Mucosa of stomach (tissue), 1 donor: ENCODE measurements at regions not wholly inside any gene's neighbourhood (a gene's known extent, or its start where the extent isn't known, plus 50 kb on each side); places are given as distances from the start of the nearest gene placed in this dataset.

Experiments
- H3K27me3 ChIP-seq: one replicate; pipeline ENCODE4 v1.7.0; 2013; ENCODE audit warnings: mild to moderate bottlenecking, low read length; ENCODE audit not compliant: control insufficient read depth, insufficient read depth
- H3K36me3 ChIP-seq: one replicate; pipeline ENCODE4 v1.7.0; 2013; ENCODE audit warnings: low read length; ENCODE audit not compliant: control insufficient read depth, insufficient read depth
- H3K4me1 ChIP-seq: one replicate; pipeline ENCODE4 v1.7.0; 2013; ENCODE audit warnings: mild to moderate bottlenecking, low read length; ENCODE audit not compliant: control insufficient read depth, insufficient read depth
- H3K4me3 ChIP-seq: one replicate; pipeline ENCODE4 v1.7.0; 2013; ENCODE audit warnings: low read length
- H3K9ac ChIP-seq: one replicate; pipeline ENCODE4 v1.7.0; 2013; ENCODE audit warnings: mild to moderate bottlenecking, low read length, moderate library complexity
- H3K9me3 ChIP-seq: one replicate; pipeline ENCODE4 v1.7.0; 2013; ENCODE audit warnings: mild to moderate bottlenecking, low read length, moderate library complexity; ENCODE audit not compliant: control insufficient read depth
- donor health status: Pancreatic carcinoma.

GRCh38 chr1:173276922-173277800 lies 70.0 kb upstream of the TNFSF4 start:
- H3K4me1 ChIP-seq = no peaks in the 10 kb centered on the region
- H3K9me3 ChIP-seq = no peaks in the 10 kb centered on the region
- no peak overlapping the region for H3K9ac ChIP-seq
- no peaks in the 10 kb centered on the region for H3K36me3 ChIP-seq
- no peak overlapping the region for H3K4me3 ChIP-seq
- H3K27me3 ChIP-seq = no peaks in the 10 kb centered on the region

- no peak overlapping the region for H3K9ac ChIP-seq
- H3K9me3 ChIP-seq = no peaks in the 10 kb centered on the region
- H3K36me3 ChIP-seq = no peaks in the 10 kb centered on the region
- H3K4me1 ChIP-seq = no peaks in the 10 kb centered on the region
- H3K27me3 ChIP-seq = no peaks in the 10 kb centered on the region
- H3K4me3 ChIP-seq = no peak overlapping the region
Measured at GRCh38 chr1:173280899-173281660, 73.9 kb upstream of the TNFSF4 start.

- no peaks in the 10 kb centered on the region for H3K27me3 ChIP-seq
- no peak overlapping the region for H3K4me3 ChIP-seq
- no peaks in the 10 kb centered on the region for H3K36me3 ChIP-seq
- H3K9me3 ChIP-seq = no peaks in the 10 kb centered on the region
- H3K4me1 ChIP-seq = no peaks in the 10 kb centered on the region
- no peak overlapping the region for H3K9ac ChIP-seq
Measured at GRCh38 chr1:173285048-173285447, 77.9 kb upstream of the TNFSF4 start.

- no peaks in the 10 kb centered on the region for H3K36me3 ChIP-seq
- H3K9me3 ChIP-seq = no peaks in the 10 kb centered on the region
- no peaks in the 10 kb centered on the region for H3K27me3 ChIP-seq
- no peak overlapping the region for H3K4me3 ChIP-seq
- no peaks in the 10 kb centered on the region for H3K4me1 ChIP-seq
- H3K9ac ChIP-seq = no peak overlapping the region
Measured at GRCh38 chr1:173287785-173288184, 80.7 kb upstream of the TNFSF4 start.

- no peaks in the 10 kb centered on the region for H3K27me3 ChIP-seq
- H3K36me3 ChIP-seq = no peaks in the 10 kb centered on the region
- H3K9ac ChIP-seq = no peak overlapping the region
- no peaks in the 10 kb centered on the region for H3K9me3 ChIP-seq
- no peak overlapping the region for H3K4me3 ChIP-seq
- no peaks in the 10 kb centered on the region for H3K4me1 ChIP-seq
Measured at GRCh38 chr1:173293756-173294155, 86.6 kb upstream of the TNFSF4 start.

- no peaks in the 10 kb centered on the region for H3K4me1 ChIP-seq
- no peaks in the 10 kb centered on the region for H3K36me3 ChIP-seq
- H3K4me3 ChIP-seq = no peak overlapping the region
- H3K27me3 ChIP-seq = no peaks in the 10 kb centered on the region
- no peak overlapping the region for H3K9ac ChIP-seq
- no peaks in the 10 kb centered on the region for H3K9me3 ChIP-seq
Measured at GRCh38 chr1:173294843-173295242, 87.7 kb upstream of the TNFSF4 start.

- H3K36me3 ChIP-seq = no peaks in the 10 kb centered on the region
- H3K9ac ChIP-seq = no peak overlapping the region
- H3K4me3 ChIP-seq = no peak overlapping the region
- no peaks in the 10 kb centered on the region for H3K27me3 ChIP-seq
- no peaks in the 10 kb centered on the region for H3K9me3 ChIP-seq
- H3K4me1 ChIP-seq = no peaks in the 10 kb centered on the region
Measured at GRCh38 chr1:173295391-173295790, 88.3 kb upstream of the TNFSF4 start.

- Histone ChIP-seq H3K36me3 (no peaks in the 10 kb centered on the region), H3K27me3 (no peaks in the 10 kb centered on the region), H3K9ac (no peak overlapping the region), H3K4me3 (no peak overlapping the region), H3K4me1 (no peaks in the 10 kb centered on the region), H3K9me3 (no peaks in the 10 kb centered on the region)
Measured at GRCh38 chr1:173295995-173296394, 88.9 kb upstream of the TNFSF4 start.

GRCh38 chr1:173297798-173298391 lies 90.8 kb upstream of the TNFSF4 start:
- no peaks in the 10 kb centered on the region for H3K36me3 ChIP-seq
- no peaks in the 10 kb centered on the region for H3K4me1 ChIP-seq
- no peaks in the 10 kb centered on the region for H3K27me3 ChIP-seq
- H3K9ac ChIP-seq = no peak overlapping the region
- H3K4me3 ChIP-seq = no peak overlapping the region
- H3K9me3 ChIP-seq = no peaks in the 10 kb centered on the region

GRCh38 chr1:173300061-173301044 lies 93.2 kb upstream of the TNFSF4 start:
- H3K27me3 ChIP-seq = no peaks in the 10 kb centered on the region
- no peaks in the 10 kb centered on the region for H3K36me3 ChIP-seq
- no peaks in the 10 kb centered on the region for H3K9me3 ChIP-seq
- H3K4me3 ChIP-seq = no peak overlapping the region
- H3K4me1 ChIP-seq = no peaks in the 10 kb centered on the region
- no peak overlapping the region for H3K9ac ChIP-seq

GRCh38 chr1:173301507-173301906 lies 94.4 kb upstream of the TNFSF4 start:
- Histone ChIP-seq H3K36me3 (no peaks in the 10 kb centered on the region), H3K4me1 (no peaks in the 10 kb centered on the region), H3K9me3 (no peaks in the 10 kb centered on the region), H3K4me3 (no peak overlapping the region), H3K9ac (no peak overlapping the region), H3K27me3 (no peaks in the 10 kb centered on the region)
